Fibroblast of the aortic adventitia (primary cell): ENCODE measurements at regions not wholly inside any gene's neighbourhood (a gene's known extent, or its start where the extent isn't known, plus 50 kb on each side); places are given as distances from the start of the nearest gene placed in this dataset.
"Not testable (repeated sequence)": the region's sequence is repeated elsewhere in the genome, so short reads cannot be mapped to it uniquely, and the experiment has no call there.

Experiments
- DNase-seq: peaks from one replicate; pipeline ENCODE4 v3.0.0-alpha.2; 2010; ENCODE audit warnings: low read depth
- H3K4me3 ChIP-seq: 2 replicates; pipeline ENCODE4 v1.5.1; 2011; ENCODE audit warnings: low read depth, mild to moderate bottlenecking, control low read depth, low read length, moderate library complexity
- TF ChIP-seq, protein P1 (sequence below): IDR thresholded peaks from 2 replicates; pipeline ENCODE4 v1.5.1; 2011; ENCODE audit warnings: mild to moderate bottlenecking, low read length, control low read depth, inconsistent platforms; ENCODE audit not compliant: insufficient read depth

DNA sequence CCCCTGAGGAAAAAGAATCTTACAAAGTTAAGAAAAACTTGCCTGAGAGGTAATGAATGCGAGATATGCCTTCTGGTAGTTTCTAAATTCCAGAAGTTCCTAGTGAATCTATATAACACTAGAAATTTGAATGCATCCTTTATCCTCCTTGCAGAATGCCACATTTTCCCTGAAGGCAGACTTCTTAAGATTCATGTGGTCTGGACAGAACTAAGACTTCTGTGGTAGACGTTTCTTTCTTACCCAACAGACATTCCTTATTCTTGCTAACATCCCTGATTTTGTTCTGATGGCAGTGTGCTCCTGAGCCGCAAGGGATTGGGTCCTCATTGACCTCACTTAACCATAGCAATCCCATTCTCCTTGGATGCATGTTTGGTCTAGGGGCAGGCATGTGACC lies 121.3 kb upstream of the PAPPA2 start:
- TF ChIP-seq, protein P1, sequence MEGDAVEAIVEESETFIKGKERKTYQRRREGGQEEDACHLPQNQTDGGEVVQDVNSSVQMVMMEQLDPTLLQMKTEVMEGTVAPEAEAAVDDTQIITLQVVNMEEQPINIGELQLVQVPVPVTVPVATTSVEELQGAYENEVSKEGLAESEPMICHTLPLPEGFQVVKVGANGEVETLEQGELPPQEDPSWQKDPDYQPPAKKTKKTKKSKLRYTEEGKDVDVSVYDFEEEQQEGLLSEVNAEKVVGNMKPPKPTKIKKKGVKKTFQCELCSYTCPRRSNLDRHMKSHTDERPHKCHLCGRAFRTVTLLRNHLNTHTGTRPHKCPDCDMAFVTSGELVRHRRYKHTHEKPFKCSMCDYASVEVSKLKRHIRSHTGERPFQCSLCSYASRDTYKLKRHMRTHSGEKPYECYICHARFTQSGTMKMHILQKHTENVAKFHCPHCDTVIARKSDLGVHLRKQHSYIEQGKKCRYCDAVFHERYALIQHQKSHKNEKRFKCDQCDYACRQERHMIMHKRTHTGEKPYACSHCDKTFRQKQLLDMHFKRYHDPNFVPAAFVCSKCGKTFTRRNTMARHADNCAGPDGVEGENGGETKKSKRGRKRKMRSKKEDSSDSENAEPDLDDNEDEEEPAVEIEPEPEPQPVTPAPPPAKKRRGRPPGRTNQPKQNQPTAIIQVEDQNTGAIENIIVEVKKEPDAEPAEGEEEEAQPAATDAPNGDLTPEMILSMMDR: no peak
- no peak overlapping the region for H3K4me3 ChIP-seq
- DNase-seq: no peak

DNA sequence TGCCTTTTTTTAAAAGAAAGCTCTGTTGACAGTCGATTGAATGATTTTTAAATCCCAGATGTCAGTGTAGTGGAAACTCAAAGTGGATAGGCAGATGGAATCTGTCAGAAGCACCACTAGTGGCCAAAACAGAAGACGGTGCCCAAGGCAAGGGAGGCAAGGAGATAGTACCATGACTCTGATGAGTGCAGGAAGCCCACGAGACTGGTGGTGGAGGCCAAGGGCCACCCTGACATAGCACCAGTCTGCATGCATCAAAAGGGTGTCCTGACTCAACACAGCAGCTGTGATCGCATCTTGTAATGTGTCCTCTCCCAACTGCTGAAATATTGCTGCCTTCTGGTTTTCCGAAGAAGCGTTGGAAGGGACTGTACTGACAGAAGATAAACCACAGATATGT lies 124.1 kb upstream of the PAPPA2 start:
- DNase-seq: no peak
- TF ChIP-seq, protein P1: no peak
- no peak overlapping the region for H3K4me3 ChIP-seq

DNA sequence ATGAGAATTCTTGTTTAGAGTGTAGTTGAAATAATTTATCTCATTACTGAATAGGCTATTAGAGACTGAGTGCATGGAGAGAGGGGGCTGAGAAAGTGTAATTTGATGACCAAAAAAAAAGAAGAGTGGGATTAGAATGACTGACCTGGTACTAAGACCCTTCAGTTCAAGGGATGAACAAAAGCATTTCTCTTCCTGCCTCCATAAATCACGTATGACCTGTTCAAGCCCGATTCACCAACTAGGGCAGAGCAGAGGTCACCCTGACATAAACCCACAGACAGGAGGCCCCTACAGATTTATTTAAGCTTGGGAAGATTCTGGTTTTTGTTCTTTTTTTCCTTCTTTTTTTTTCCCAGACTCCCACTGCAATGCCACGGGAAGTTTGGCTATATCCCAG lies 123.7 kb upstream of the COP1 start:
- DNase-seq: no peak
- no peak overlapping the region for H3K4me3 ChIP-seq
- TF ChIP-seq, protein P1: no peak

DNA sequence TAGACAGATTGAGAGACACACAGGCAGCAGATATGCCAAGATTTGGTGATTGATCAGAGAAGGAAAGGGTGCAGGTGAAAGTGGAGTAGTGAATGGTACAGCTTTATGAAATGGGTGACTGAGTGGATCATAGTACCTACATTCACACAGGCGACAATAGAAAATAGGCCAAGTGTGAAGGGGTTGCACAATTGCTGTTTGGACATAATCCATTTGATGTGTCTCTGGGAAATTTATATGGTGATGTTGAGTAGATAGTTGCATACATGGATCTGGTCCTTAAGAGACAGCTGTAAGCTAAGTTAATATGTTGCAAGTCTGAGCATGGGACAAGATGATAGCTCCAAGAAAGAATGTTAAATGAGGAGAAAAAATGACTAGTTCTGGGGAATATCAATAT lies 118.6 kb upstream of the COP1 start:
- H3K4me3 ChIP-seq: no peak overlapping the region
- TF ChIP-seq, protein P1: no peak
- no peak for DNase-seq

DNA sequence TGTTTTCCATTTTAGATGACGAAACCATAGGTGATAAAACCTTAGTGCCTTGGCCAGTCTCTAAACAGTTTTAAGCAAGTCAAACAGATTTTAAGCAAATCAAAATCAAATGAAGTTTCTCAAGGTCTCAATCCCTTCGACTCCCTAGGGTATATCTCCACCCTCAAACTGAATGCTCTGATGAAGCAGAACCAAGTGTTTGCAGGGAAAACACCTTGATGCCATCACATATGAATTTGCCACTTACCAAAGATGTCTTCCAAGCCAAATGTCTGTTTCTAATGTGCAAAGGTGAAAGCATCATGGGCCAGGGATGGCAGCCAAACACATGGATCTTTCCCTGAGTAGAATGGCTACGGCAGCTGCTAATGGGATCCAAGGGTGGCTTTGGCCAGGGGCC lies 116.4 kb upstream of the COP1 start:
- TF ChIP-seq, protein P1: no peak
- no peak overlapping the region for H3K4me3 ChIP-seq
- DNase-seq: no peak

DNA sequence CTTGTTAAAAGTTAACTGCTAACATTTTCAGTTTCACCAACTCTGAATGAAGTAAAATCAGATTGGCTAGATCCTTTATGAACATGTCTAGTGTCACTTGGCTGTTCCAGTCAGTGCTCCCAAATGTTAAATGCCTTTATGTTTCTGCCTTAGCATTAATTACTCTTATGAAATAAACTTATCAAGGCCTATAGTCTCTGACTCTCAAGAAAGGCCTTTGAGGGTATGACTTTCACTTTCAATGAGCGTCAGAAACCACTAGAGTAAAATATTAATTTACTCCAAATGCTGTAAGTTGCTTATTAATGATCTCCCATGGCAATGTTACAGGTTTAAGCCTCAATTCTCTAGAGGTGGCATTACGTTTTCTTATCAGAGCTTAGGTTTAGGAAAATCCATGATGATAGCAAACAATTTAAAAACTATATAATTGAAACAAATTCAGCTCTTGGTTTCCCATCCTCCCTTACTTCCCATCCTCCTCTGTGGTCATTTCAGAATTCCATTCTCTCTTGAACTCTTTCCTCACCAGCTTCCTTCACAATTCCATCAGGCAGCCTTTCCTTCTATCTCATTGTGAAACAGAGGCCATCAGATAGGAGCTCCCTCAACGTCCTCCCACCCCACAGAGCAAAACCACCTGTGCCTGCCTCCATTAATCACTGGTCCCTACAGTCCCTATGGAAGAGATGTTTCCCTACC lies 108.6 kb upstream of the COP1 start:
- no peak for DNase-seq
- TF ChIP-seq, protein P1: no peak
- no peak overlapping the region for H3K4me3 ChIP-seq

DNA sequence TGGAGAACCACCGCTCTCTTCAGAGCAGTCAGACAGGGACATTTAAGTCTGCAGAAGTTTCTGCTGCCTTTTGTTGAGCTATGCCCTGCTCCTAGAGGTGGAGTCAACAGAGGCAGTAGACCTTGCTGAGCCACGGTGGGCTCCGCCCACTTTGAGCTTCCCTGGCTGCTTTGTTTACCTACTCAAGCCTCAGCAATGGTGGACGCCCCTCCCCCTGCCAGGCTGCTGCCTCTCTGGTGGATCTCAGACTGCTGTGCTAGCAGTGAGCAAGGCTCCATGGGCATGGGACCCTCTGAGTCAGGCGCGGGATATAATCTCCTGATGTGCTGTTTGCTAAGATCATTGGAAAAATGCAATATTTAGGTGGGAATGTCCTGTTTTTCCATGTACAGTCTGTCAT lies 89.5 kb upstream of the COP1 start:
- H3K4me3 ChIP-seq, DNase-seq: not testable (repeated sequence)
